ENCODE measurements at regions not wholly inside any gene's neighbourhood (a gene's known extent, or its start where the extent isn't known, plus 50 kb on each side); places are given as distances from the start of the nearest gene placed in this dataset.

- Histone ChIP-seq H2BK12ac (ENCODE audit: low read length in 2 of 2) (no peak overlapping the region), H3K4me3 (ENCODE audit: insufficient read depth in 1 of 2, low read depth in 1 of 2, low read length in 2 of 2) (peak overlapping the region in 1 of 2 experiments; percentile 16), H3K36me3 (ENCODE audit: control insufficient read depth in 1 of 2, insufficient read depth in 2 of 2, low read depth in 1 of 2, low read length in 2 of 2) (no peaks in the 10 kb centered on the region), H3K9me3 (ENCODE audit: control insufficient read depth, low read length) (no peaks in the 10 kb centered on the region), H2BK15ac (ENCODE audit: low read depth, poor library complexity, severe bottlenecking) (no peak overlapping the region), H3K4ac (ENCODE audit: low read depth in 1 of 2, low read length in 2 of 2) (no peak overlapping the region), H3K4me1 (ENCODE audit: control insufficient read depth, insufficient read depth, low read depth, low read length) (no peaks in the 10 kb centered on the region), H3K23ac (ENCODE audit: low read length in 2 of 2) (no peak overlapping the region), H3K9ac (ENCODE audit: low read length) (no peak overlapping the region), H3K27me3 (ENCODE audit: control insufficient read depth in 1 of 2, insufficient read depth in 1 of 2, low read length in 2 of 2) (peaks cover 0 to 37% of the 10 kb centered on the region in 2 experiments), H3K27ac (ENCODE audit: low read length, poor library complexity, severe bottlenecking) (no peak overlapping the region), H4K91ac (ENCODE audit: low read length) (no peak overlapping the region), H2AFZ (ENCODE audit: low read depth, low read length) (no peak overlapping the region), H3K14ac (ENCODE audit: low read length in 2 of 2) (no peak overlapping the region), H3K18ac (ENCODE audit: low read depth in 1 of 2, low read length in 2 of 2) (no peak overlapping the region), H2BK5ac (ENCODE audit: low read depth, low read length, poor library complexity, severe bottlenecking) (no peak overlapping the region), H2AK5ac (ENCODE audit: low read length, severe bottlenecking) (no peak overlapping the region), H3K79me1 (replicated peaks; ENCODE audit: low read length, poor library complexity, severe bottlenecking) (no peaks in the 10 kb centered on the region), H3K4me2 (ENCODE audit: low read length, poor library complexity, severe bottlenecking) (no peak overlapping the region), H2BK120ac (ENCODE audit: low read depth, low read length) (no peak overlapping the region), H4K8ac (ENCODE audit: low read length) (no peak overlapping the region)
- WGBS: 83% methylated on average over 20 of the region's 20 CpGs
- DNase-seq: no peak
Measured at GRCh38 chr14:101361451-101362433, 199.6 kb upstream of the DIO3 start.

- Histone ChIP-seq H3K27me3 (ENCODE audit: control insufficient read depth in 1 of 2, insufficient read depth in 1 of 2, low read length in 2 of 2) (peaks cover 0 to 36% of the 10 kb centered on the region in 2 experiments), H3K14ac (ENCODE audit: low read length in 2 of 2) (no peak overlapping the region), H2BK120ac (ENCODE audit: low read depth, low read length) (no peak overlapping the region), H3K79me1 (replicated peaks; ENCODE audit: low read length, poor library complexity, severe bottlenecking) (no peaks in the 10 kb centered on the region), H2BK15ac (ENCODE audit: low read depth, poor library complexity, severe bottlenecking) (no peak overlapping the region), H2BK5ac (ENCODE audit: low read depth, low read length, poor library complexity, severe bottlenecking) (no peak overlapping the region), H3K18ac (ENCODE audit: low read depth in 1 of 2, low read length in 2 of 2) (no peak overlapping the region), H3K4me3 (ENCODE audit: insufficient read depth in 1 of 2, low read depth in 1 of 2, low read length in 2 of 2) (no peak overlapping the region), H3K9me3 (ENCODE audit: control insufficient read depth, low read length) (no peaks in the 10 kb centered on the region), H2BK12ac (ENCODE audit: low read length in 2 of 2) (no peak overlapping the region), H3K23ac (ENCODE audit: low read length in 2 of 2) (no peak overlapping the region), H4K8ac (ENCODE audit: low read length) (no peak overlapping the region), H2AK5ac (ENCODE audit: low read length, severe bottlenecking) (no peak overlapping the region), H3K27ac (ENCODE audit: low read length, poor library complexity, severe bottlenecking) (no peak overlapping the region), H3K4me2 (ENCODE audit: low read length, poor library complexity, severe bottlenecking) (no peak overlapping the region), H2AFZ (ENCODE audit: low read depth, low read length) (no peak overlapping the region), H3K9ac (ENCODE audit: low read length) (no peak overlapping the region), H3K4ac (ENCODE audit: low read depth in 1 of 2, low read length in 2 of 2) (no peak overlapping the region), H3K4me1 (ENCODE audit: control insufficient read depth, insufficient read depth, low read depth, low read length) (no peaks in the 10 kb centered on the region), H3K36me3 (ENCODE audit: control insufficient read depth in 1 of 2, insufficient read depth in 2 of 2, low read depth in 1 of 2, low read length in 2 of 2) (no peaks in the 10 kb centered on the region), H4K91ac (ENCODE audit: low read length) (no peak overlapping the region)
- DNase-seq: no peak
- WGBS: 81% methylated on average over 17 of the region's 17 CpGs
Measured at GRCh38 chr14:101362529-101363260, 198.6 kb upstream of the DIO3 start.

GRCh38 chr14:101363261-101363555, 198.1 kb upstream of the DIO3 start:
- Histone ChIP-seq H3K9me3 (ENCODE audit: control insufficient read depth, low read length) (no peaks in the 10 kb centered on the region), H3K27me3 (ENCODE audit: control insufficient read depth in 1 of 2, insufficient read depth in 1 of 2, low read length in 2 of 2) (peaks cover 0 to 39% of the 10 kb centered on the region in 2 experiments), H4K8ac (ENCODE audit: low read length) (no peak overlapping the region), H2BK15ac (ENCODE audit: low read depth, poor library complexity, severe bottlenecking) (no peak overlapping the region), H3K9ac (ENCODE audit: low read length) (no peak overlapping the region), H3K4me1 (ENCODE audit: control insufficient read depth, insufficient read depth, low read depth, low read length) (no peaks in the 10 kb centered on the region), H3K14ac (ENCODE audit: low read length in 2 of 2) (no peak overlapping the region), H2BK12ac (ENCODE audit: low read length in 2 of 2) (no peak overlapping the region), H3K36me3 (ENCODE audit: control insufficient read depth in 1 of 2, insufficient read depth in 2 of 2, low read depth in 1 of 2, low read length in 2 of 2) (no peaks in the 10 kb centered on the region), H3K4me3 (ENCODE audit: insufficient read depth in 1 of 2, low read depth in 1 of 2, low read length in 2 of 2) (no peak overlapping the region), H2AK5ac (ENCODE audit: low read length, severe bottlenecking) (no peak overlapping the region), H2AFZ (ENCODE audit: low read depth, low read length) (no peak overlapping the region), H3K4me2 (ENCODE audit: low read length, poor library complexity, severe bottlenecking) (no peak overlapping the region), H2BK5ac (ENCODE audit: low read depth, low read length, poor library complexity, severe bottlenecking) (no peak overlapping the region), H3K27ac (ENCODE audit: low read length, poor library complexity, severe bottlenecking) (no peak overlapping the region), H2BK120ac (ENCODE audit: low read depth, low read length) (no peak overlapping the region), H3K23ac (ENCODE audit: low read length in 2 of 2) (no peak overlapping the region), H3K18ac (ENCODE audit: low read depth in 1 of 2, low read length in 2 of 2) (no peak overlapping the region), H4K91ac (ENCODE audit: low read length) (no peak overlapping the region), H3K4ac (ENCODE audit: low read depth in 1 of 2, low read length in 2 of 2) (no peak overlapping the region), H3K79me1 (replicated peaks; ENCODE audit: low read length, poor library complexity, severe bottlenecking) (no peaks in the 10 kb centered on the region)
- WGBS: 82% methylated on average over 1 of the region's 2 CpGs
- DNase-seq: no peak

- Histone ChIP-seq H3K4ac (ENCODE audit: low read depth in 1 of 2, low read length in 2 of 2) (no peak overlapping the region), H2BK5ac (ENCODE audit: low read depth, low read length, poor library complexity, severe bottlenecking) (no peak overlapping the region), H3K18ac (ENCODE audit: low read depth in 1 of 2, low read length in 2 of 2) (no peak overlapping the region), H3K9me3 (ENCODE audit: control insufficient read depth, low read length) (no peaks in the 10 kb centered on the region), H2BK15ac (ENCODE audit: low read depth, poor library complexity, severe bottlenecking) (no peak overlapping the region), H3K36me3 (ENCODE audit: control insufficient read depth in 1 of 2, insufficient read depth in 2 of 2, low read depth in 1 of 2, low read length in 2 of 2) (no peaks in the 10 kb centered on the region), H3K14ac (ENCODE audit: low read length in 2 of 2) (no peak overlapping the region), H2BK120ac (ENCODE audit: low read depth, low read length) (no peak overlapping the region), H3K9ac (ENCODE audit: low read length) (no peak overlapping the region), H2BK12ac (ENCODE audit: low read length in 2 of 2) (no peak overlapping the region), H3K27me3 (ENCODE audit: control insufficient read depth in 1 of 2, insufficient read depth in 1 of 2, low read length in 2 of 2) (peaks cover 0 to 39% of the 10 kb centered on the region in 2 experiments), H3K79me1 (replicated peaks; ENCODE audit: low read length, poor library complexity, severe bottlenecking) (no peaks in the 10 kb centered on the region), H2AFZ (ENCODE audit: low read depth, low read length) (no peak overlapping the region), H2AK5ac (ENCODE audit: low read length, severe bottlenecking) (no peak overlapping the region), H3K4me2 (ENCODE audit: low read length, poor library complexity, severe bottlenecking) (no peak overlapping the region), H3K23ac (ENCODE audit: low read length in 2 of 2) (no peak overlapping the region), H3K4me3 (ENCODE audit: insufficient read depth in 1 of 2, low read depth in 1 of 2, low read length in 2 of 2) (no peak overlapping the region), H4K91ac (ENCODE audit: low read length) (no peak overlapping the region), H3K4me1 (ENCODE audit: control insufficient read depth, insufficient read depth, low read depth, low read length) (no peaks in the 10 kb centered on the region), H3K27ac (ENCODE audit: low read length, poor library complexity, severe bottlenecking) (no peak overlapping the region), H4K8ac (ENCODE audit: low read length) (no peak overlapping the region)
- no peak for DNase-seq
- 80% methylated on average over 16 of the region's 16 CpGs for WGBS
Measured at GRCh38 chr14:101363880-101364391, 197.4 kb upstream of the DIO3 start.
